ENCODE measurements at regions not wholly inside any gene's neighbourhood (a gene's known extent, or its start where the extent isn't known, plus 50 kb on each side); places are given as distances from the start of the nearest gene placed in this dataset.
A peak's percentile ranks its signal among the peaks of the same experiment; 100 is the strongest.

DNA sequence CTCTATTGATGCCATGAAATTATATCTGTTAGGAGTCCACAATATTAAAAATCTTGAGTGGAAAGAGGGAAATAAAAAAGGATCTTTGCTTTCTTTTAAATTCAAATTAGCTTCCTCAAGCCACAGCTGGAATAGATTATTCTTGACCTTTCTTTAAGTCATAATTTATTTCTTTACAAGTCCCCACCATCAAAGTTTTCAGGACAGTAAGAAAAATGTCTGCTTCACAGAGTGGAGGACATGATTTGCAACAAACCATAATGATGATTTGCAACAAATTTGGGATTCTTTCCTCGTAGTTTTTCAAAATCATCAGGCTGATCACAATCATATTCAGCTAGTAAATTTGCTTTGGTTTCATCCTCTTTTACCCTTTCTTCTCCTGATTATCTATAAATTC, 301.8 kb upstream of the NRIP1 start:
- DNase-seq (ENCODE audit: low spot score) = no peak
- Histone ChIP-seq H3K36me3 (ENCODE audit: insufficient read depth) (peaks cover 15% of the 10 kb centered on the region; the same call in 1 of the 2 replicates), H3K4me3 (0 out of 2 replicates have a peak overlapping the region, but pooled peaks have one; percentile 3), H3K79me2 (replicated peaks; ENCODE audit: insufficient read depth) (no peaks in the 10 kb centered on the region), H3K27me3 (ENCODE audit: insufficient read depth) (no peaks in the 10 kb centered on the region), H2AFZ (no peak overlapping the region), H3K9me2 (ENCODE audit: insufficient read depth) (peaks cover 3% of the 10 kb centered on the region; the same call in 1 of the 2 replicates), H3K4me1 (ENCODE audit: insufficient read depth) (peaks cover 8% of the 10 kb centered on the region; the same call in 1 of the 2 replicates), H3F3A (replicated peaks; ENCODE audit: low read depth) (no peaks in the 10 kb centered on the region), H4K20me1 (replicated peaks; ENCODE audit: insufficient read depth) (no peaks in the 10 kb centered on the region), H3K4me2 (peak overlapping the region; percentile 10), H3K27ac (ENCODE audit: low read depth) (peak overlapping the region; percentile 86)
- Mint-ChIP-seq H3K27ac (peak overlapping the region; percentile 88), H3K36me3 (ENCODE audit: low read depth) (peaks cover 26% of the 10 kb centered on the region), H3K4me1 (peaks cover 17% of the 10 kb centered on the region; the same call in 2 of the 3 replicates), H3K9me3 (peaks cover 24% of the 10 kb centered on the region), H3K4me3 (0 out of 3 replicates have a peak overlapping the region, but pooled peaks have one; percentile 5), H3K27me3 (ENCODE audit: insufficient read depth, low read depth, poor library complexity) (peaks cover 2% of the 10 kb centered on the region)
- no peak for ATAC-seq
- TF ChIP-seq, protein P1, sequence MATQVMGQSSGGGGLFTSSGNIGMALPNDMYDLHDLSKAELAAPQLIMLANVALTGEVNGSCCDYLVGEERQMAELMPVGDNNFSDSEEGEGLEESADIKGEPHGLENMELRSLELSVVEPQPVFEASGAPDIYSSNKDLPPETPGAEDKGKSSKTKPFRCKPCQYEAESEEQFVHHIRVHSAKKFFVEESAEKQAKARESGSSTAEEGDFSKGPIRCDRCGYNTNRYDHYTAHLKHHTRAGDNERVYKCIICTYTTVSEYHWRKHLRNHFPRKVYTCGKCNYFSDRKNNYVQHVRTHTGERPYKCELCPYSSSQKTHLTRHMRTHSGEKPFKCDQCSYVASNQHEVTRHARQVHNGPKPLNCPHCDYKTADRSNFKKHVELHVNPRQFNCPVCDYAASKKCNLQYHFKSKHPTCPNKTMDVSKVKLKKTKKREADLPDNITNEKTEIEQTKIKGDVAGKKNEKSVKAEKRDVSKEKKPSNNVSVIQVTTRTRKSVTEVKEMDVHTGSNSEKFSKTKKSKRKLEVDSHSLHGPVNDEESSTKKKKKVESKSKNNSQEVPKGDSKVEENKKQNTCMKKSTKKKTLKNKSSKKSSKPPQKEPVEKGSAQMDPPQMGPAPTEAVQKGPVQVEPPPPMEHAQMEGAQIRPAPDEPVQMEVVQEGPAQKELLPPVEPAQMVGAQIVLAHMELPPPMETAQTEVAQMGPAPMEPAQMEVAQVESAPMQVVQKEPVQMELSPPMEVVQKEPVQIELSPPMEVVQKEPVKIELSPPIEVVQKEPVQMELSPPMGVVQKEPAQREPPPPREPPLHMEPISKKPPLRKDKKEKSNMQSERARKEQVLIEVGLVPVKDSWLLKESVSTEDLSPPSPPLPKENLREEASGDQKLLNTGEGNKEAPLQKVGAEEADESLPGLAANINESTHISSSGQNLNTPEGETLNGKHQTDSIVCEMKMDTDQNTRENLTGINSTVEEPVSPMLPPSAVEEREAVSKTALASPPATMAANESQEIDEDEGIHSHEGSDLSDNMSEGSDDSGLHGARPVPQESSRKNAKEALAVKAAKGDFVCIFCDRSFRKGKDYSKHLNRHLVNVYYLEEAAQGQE (IDR thresholded peaks at IDR 0.05; ENCODE audit: unreplicated experiment) = no peak
- TF ChIP-seq, protein P2, sequence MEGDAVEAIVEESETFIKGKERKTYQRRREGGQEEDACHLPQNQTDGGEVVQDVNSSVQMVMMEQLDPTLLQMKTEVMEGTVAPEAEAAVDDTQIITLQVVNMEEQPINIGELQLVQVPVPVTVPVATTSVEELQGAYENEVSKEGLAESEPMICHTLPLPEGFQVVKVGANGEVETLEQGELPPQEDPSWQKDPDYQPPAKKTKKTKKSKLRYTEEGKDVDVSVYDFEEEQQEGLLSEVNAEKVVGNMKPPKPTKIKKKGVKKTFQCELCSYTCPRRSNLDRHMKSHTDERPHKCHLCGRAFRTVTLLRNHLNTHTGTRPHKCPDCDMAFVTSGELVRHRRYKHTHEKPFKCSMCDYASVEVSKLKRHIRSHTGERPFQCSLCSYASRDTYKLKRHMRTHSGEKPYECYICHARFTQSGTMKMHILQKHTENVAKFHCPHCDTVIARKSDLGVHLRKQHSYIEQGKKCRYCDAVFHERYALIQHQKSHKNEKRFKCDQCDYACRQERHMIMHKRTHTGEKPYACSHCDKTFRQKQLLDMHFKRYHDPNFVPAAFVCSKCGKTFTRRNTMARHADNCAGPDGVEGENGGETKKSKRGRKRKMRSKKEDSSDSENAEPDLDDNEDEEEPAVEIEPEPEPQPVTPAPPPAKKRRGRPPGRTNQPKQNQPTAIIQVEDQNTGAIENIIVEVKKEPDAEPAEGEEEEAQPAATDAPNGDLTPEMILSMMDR (conservative IDR thresholded peaks at IDR 0.05; ENCODE audit: low read depth in 2 of 2) = no peak
- TF ChIP-seq JUNB (IDR thresholded peaks at IDR 0.05; ENCODE audit: unreplicated experiment) (no peak), NANOG (IDR thresholded peaks at IDR 0.05; ENCODE audit: borderline replicate concordance) (no peak)

DNA sequence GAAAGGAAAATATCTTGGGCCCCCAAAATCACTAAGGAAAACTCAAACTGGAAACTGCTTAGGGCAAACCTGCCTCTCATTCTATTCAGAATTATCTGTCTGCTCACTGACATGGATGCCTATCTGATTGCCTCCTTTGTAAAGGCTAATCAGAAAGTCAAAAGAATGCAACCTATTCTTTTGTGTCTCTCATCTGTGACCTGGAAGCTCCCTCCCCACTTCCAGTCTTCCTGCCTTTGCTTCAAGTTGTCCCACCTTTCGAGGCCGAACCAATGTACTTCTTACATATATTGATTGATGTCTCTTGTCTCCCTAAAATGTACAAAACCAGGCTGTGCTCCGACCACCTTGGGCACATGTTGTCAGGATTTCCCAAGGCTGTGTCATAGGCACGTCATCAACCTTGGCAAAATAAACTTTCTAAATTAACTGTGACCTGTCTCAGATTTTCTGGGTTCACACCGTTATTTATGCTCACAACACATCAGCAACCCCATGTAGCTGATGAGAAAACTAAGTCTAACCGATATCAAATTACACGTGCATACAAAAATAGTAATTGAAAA, 302.3 kb upstream of the NRIP1 start:
- Mint-ChIP-seq H3K27me3 (ENCODE audit: insufficient read depth, low read depth, poor library complexity) (peaks cover 2% of the 10 kb centered on the region), H3K9me3 (peaks cover 24% of the 10 kb centered on the region), H3K36me3 (ENCODE audit: low read depth) (peaks cover 26% of the 10 kb centered on the region), H3K27ac (peak overlapping the region; percentile 88), H3K4me1 (peaks cover 17% of the 10 kb centered on the region; the same call in 2 of the 3 replicates), H3K4me3 (0 out of 3 replicates have a peak overlapping the region, but pooled peaks have one; percentile 5)
- Histone ChIP-seq H3K27ac (ENCODE audit: low read depth) (peak overlapping the region; percentile 86), H3K9me2 (ENCODE audit: insufficient read depth) (peaks cover 5% of the 10 kb centered on the region; the same call in 1 of the 2 replicates), H3K4me1 (ENCODE audit: insufficient read depth) (peaks cover 8% of the 10 kb centered on the region; the same call in 1 of the 2 replicates), H2AFZ (no peak overlapping the region), H3K36me3 (ENCODE audit: insufficient read depth) (peaks cover 15% of the 10 kb centered on the region; the same call in 1 of the 2 replicates), H3K27me3 (ENCODE audit: insufficient read depth) (no peaks in the 10 kb centered on the region), H3K4me3 (0 out of 2 replicates have a peak overlapping the region, but pooled peaks have one; percentile 3), H3F3A (replicated peaks; ENCODE audit: low read depth) (no peaks in the 10 kb centered on the region), H3K4me2 (peak overlapping the region; percentile 40), H4K20me1 (replicated peaks; ENCODE audit: insufficient read depth) (no peaks in the 10 kb centered on the region), H3K79me2 (replicated peaks; ENCODE audit: insufficient read depth) (no peaks in the 10 kb centered on the region)
- peak; percentile 73 for DNase-seq (ENCODE audit: low spot score)
- ATAC-seq = peak; percentile 92
- peak; percentile 50 for TF ChIP-seq CREB1 (CRISPR knock-in tag; IDR thresholded peaks at IDR 0.05; ENCODE audit: low read depth)
- TF ChIP-seq, protein P1 (IDR thresholded peaks at IDR 0.05; ENCODE audit: unreplicated experiment) = no peak
- peak; percentile 71 for TF ChIP-seq NANOG (IDR thresholded peaks at IDR 0.05; ENCODE audit: borderline replicate concordance)

Data from GM23338 (cell line).